GM04504 (cell line): ENCODE measurements at regions not wholly inside any gene's neighbourhood (a gene's known extent, or its start where the extent isn't known, plus 50 kb on each side); places are given as distances from the start of the nearest gene placed in this dataset.

Experiments
- DNase-seq: peaks from one replicate; pipeline ENCODE4 v3.0.0-alpha.2; 2012; ENCODE audit warnings: low read depth

GRCh38 chr16:62644030-62644812 lies 608.0 kb upstream of the CDH8 start:
- no peak for DNase-seq

- no peak for DNase-seq
Observed at GRCh38 chr16:62642677-62643076, 606.4 kb upstream of the CDH8 start.

DNA sequence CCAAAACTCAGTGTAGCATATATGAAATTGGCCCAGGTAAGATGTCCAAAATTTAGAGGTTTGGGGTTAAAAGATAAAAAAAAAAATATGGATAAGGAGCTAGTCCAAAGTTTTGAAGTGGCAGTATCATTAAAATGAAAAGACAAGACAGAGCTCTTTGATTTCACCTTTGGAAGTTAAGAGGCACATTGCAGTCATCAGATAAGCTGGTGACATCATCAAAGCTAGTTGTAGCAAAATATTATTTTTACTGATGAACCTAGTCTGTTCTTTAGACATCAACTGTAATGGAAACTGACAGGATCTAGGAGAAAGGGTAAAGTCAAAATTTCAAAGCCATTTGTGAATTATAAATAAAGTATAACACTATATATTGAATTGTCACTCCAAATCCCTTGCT lies 603.7 kb upstream of the CDH8 start:
- no peak for DNase-seq

DNA sequence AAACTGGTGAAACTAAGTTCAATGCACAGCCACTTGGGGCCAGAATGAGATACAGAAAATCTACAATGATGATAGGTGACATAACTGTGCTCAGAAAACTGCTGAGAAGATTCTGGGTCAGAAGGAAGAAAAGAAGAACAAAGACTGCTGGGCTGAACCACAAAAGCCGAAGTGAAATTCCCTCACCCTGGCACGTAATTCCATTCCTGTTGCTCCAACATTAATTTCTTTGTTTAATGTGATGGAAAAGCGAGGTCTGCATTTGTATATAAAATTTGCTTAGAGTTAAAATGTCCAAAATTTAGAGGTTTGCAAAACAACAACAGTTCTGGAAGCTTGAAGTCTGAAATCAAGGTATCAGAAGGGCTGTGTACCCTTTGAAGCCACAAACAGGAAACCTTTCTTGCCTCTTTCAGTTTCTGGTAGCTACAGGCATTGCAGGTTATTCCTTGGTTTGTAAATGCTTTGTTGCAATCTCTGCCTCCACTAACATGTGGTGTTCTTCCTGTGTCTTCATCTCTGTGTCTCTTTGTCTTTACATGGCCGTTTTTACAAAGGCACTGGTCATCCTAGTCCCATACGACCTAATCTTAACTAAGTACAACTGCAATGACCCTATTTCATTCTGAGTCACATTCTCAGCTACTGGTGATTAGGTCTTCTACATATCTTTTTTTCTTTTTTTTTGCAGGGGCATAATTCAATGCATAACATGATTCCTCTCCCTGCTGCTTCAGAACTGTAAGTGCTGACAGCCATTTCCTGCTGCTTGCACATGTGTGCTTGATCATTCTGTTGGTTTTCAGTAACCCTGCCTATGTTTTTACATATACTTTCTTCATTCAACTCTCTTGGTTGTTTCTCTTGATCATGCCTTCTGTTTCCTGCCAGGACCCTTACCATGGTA lies 603.0 kb upstream of the CDH8 start:
- no peak for DNase-seq

- no peak for DNase-seq
Observed at GRCh38 chr16:62638324-62638911, 602.2 kb upstream of the CDH8 start.

DNA sequence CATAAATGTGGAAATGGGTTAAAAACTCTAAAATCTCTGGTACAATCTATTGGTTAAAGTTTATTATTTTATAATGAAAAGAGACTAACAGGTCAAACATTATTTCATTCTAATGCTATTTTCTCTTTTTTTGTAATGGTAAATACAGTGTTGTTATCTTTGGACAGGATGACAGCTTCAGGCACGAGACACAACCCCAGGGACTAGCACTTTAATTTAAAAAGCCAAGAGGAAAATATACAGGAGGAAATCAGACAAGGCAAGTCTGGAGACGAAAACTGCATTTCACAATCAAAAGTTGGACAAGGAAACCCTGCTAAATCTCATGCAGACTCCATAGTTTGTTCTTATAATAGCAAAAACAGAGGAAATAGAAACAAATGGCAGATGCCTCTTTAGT lies 589.1 kb upstream of the CDH8 start:
- no peak for DNase-seq

GRCh38 chr16:62620275-62620674 lies 584.0 kb upstream of the CDH8 start:
- DNase-seq = no peak

- no peak for DNase-seq
Observed at GRCh38 chr16:62615526-62615925, 579.3 kb upstream of the CDH8 start.

GRCh38 chr16:62610291-62610690 lies 574.1 kb upstream of the CDH8 start:
- DNase-seq = no peak

DNA sequence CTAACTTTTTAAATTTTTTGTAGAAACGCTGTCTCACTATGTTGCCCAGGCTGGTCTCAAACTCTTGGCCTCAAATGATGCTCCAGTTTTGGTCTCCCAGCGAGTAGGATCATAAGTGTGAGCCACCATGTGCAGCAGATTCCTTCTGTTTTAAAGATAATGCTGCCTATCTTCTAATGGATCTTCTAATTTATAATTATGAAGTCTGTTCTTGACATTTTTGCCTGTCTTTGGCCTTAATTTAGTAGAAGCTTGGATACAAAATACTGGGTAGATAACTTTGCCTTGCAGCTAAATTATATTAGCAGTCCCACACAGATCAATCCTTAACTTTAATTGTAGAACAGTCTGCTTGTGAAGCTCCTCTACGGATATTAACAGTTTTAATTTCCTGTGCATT lies 566.6 kb upstream of the CDH8 start:
- DNase-seq = no peak

- DNase-seq = no peak
Observed at GRCh38 chr16:62597875-62598274, 561.6 kb upstream of the CDH8 start.

DNA sequence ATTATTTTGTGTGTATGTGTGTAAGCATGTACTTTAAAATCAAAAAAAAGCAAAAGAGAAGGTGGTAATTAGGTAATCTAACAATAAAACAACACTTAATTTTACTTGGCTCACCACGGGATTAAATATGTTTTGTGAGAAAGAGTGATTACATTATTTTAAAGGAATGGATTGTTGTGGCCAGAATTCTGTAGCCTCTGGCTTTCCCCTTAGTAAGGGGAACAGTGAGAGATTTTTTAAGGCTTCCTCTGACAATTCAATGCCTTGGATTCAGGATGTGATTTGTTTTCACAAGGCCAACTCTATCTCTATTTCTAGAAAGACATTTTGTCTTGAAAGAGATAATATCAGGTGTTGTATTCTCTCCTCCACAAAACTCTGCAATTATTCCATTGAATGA lies 560.3 kb upstream of the CDH8 start:
- no peak for DNase-seq

GRCh38 chr16:62596125-62596524 lies 559.9 kb upstream of the CDH8 start:
- DNase-seq = no peak

DNA sequence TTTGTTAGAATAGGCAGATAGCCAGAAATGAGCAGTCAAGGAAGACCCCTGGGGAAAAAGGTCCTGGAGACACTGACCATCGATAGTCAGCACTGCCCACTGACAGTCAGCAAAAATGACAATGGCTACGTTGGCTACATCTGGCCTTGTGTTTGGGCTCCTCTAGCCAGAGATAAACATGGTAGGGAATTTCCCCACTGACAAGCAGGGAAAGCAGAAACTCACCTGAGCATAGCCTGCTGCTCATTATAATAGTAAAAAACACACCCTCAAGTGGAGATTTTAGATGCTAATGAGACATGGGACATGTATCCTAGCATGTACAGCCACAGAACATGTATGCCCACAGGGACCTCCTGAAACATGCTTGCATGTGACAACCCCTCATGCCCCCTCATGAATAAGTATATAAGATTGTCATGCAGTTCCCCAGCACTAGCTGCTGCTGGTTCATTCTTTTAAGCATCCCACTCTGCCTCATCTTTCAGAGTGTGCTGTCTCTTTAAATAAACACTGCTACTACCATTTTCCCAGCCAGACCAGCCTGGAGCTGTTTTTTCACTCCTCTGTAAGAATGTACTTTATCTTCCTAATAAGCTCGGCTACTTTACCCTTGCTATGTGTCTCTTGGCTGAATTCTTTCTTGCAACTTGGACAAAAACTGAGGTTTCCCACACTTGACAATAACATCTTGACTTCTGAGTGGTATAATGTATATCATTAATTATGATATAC lies 550.1 kb upstream of the CDH8 start:
- no peak for DNase-seq

DNA sequence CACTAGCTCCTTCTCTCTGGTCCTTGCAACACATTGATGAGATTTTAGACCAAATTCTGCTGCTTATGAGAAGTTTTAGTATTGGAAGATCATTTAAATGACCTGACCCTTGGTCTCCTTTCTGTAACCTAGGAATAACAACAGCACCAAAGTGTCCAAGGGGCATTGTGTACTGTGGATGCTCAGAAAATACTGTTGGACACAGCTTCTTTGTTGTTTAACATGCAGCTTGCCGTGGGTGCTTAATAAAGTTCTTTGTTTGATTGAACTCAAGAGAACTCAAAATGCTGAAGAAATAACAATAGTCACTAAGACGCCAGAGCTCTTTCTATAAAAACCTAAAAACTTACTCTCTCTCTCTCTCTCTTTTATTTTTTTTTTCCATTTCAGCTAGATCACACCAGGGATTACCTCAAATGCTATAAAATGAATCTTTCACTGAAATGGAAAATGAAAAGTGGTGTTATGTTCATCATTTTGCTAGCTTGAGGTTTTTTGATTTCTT lies 548.9 kb upstream of the CDH8 start:
- no peak for DNase-seq

- DNase-seq = no peak
Observed at GRCh38 chr16:62583414-62583813, 547.2 kb upstream of the CDH8 start.

DNA sequence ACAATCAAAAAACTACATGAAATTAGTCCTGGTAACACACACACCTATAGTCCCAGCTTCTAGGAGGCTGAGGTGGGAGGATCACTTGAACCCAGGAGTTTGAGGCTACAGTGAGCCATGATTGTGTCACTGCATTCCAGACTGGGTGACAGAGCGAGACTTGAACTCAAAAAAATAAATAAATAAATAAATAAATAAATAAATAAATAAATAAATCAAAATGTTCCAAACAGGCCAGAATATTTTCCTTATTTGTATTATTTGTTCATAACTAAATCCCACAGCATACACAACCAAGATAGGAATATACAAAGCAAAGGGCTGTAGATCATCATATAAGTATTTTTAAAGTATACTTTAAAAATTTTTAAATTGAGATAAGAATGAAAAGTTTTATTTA lies 537.2 kb upstream of the CDH8 start:
- no peak for DNase-seq

DNA sequence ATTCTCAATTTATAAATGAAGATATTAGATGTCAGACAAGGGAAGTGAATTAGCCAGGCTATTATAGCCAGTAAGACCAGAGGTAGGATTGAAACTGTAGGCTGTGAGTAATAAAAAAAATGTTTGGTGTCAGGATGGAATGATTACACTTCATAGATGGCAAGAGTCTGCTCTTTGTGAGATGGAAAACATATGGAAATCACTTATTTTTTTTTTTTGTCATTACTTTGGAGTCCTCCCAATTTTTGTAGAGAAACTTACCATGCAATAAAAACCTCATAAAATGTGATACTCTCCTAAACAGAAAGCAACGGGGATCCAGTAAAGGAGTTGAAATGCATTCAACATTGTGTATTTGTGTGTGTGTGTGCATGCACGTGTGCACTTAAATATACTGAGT lies 532.7 kb upstream of the CDH8 start:
- no peak for DNase-seq

DNA sequence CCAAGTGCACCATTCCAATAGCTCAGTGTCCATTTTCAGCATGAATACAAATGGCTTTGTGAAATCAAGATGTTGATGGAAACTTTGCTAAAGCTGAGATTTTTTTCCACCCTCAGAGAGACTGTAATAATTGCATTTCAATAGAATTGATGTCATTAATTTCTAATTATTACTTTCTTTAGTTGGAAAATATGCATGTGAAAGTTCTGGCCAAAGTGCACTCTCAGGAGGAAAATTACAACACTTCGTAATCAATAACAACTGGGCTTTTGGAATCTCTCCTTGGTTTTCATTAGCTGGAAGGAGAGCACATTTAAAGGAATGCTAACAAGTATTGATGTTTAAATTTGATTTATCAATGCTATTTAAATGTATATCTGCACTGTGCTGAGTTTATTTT lies 529.5 kb upstream of the CDH8 start:
- DNase-seq = no peak

DNA sequence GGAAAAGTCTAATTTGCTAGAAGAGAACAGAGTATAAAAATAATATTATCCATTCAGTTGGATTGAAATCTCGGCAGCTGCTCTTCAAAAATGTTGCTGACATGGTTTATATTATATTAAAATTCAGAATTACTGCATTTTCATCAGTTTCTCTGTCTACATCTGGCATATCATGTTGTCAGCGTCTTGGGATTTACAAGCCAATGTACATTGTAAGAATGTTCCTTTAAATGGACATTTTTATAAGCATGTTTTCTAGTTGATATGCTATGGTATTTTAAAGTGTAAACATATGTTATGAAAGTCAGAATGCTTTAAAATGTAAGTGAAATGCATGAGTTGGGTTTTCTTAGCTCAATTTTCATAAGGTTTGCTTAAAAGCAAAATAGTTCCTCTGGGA lies 528.1 kb upstream of the CDH8 start:
- no peak for DNase-seq

GRCh38 chr16:62562121-62562520 lies 525.9 kb upstream of the CDH8 start:
- DNase-seq = no peak

GRCh38 chr16:62549875-62550274 lies 513.6 kb upstream of the CDH8 start:
- no peak for DNase-seq
